ENCODE measurements at regions not wholly inside any gene's neighbourhood (a gene's known extent, or its start where the extent isn't known, plus 50 kb on each side); places are given as distances from the start of the nearest gene placed in this dataset.

GRCh38 chr2:53021828-53022227 is 745.8 kb upstream of the CHAC2 start:
- H3K9ac ChIP-seq (ENCODE audit: low read length) = no peak overlapping the region
- no peaks in the 10 kb centered on the region for H3K36me3 ChIP-seq (ENCODE audit: control insufficient read depth, insufficient read depth, low read length, severe bottlenecking)
- no peak overlapping the region for H3K4me3 ChIP-seq (ENCODE audit: low read length)
- H3K27me3 ChIP-seq (replicated peaks; ENCODE audit: control insufficient read depth, insufficient read depth, low read length) = no peaks in the 10 kb centered on the region
- H3K9me3 ChIP-seq (ENCODE audit: control insufficient read depth, low read length) = no peaks in the 10 kb centered on the region
- no peak for DNase-seq (ENCODE audit: low read depth)
- H3K4me1 ChIP-seq (ENCODE audit: control insufficient read depth, insufficient read depth, low read length) = no peaks in the 10 kb centered on the region

GRCh38 chr2:53021292-53021691 is 746.3 kb upstream of the CHAC2 start:
- no peak overlapping the region for H3K9ac ChIP-seq (ENCODE audit: low read length)
- H3K36me3 ChIP-seq (ENCODE audit: control insufficient read depth, insufficient read depth, low read length, severe bottlenecking) = no peaks in the 10 kb centered on the region
- H3K9me3 ChIP-seq (ENCODE audit: control insufficient read depth, low read length) = no peaks in the 10 kb centered on the region
- no peak overlapping the region for H3K4me3 ChIP-seq (ENCODE audit: low read length)
- H3K4me1 ChIP-seq (ENCODE audit: control insufficient read depth, insufficient read depth, low read length) = no peaks in the 10 kb centered on the region
- H3K27me3 ChIP-seq (replicated peaks; ENCODE audit: control insufficient read depth, insufficient read depth, low read length) = no peaks in the 10 kb centered on the region
- peak; percentile 81 for DNase-seq (ENCODE audit: low read depth)

GRCh38 chr2:53018825-53019425 is 748.7 kb upstream of the CHAC2 start:
- peak; percentile 42 for DNase-seq (ENCODE audit: low read depth)
- Histone ChIP-seq H3K27me3 (replicated peaks; ENCODE audit: control insufficient read depth, insufficient read depth, low read length) (no peaks in the 10 kb centered on the region), H3K4me1 (ENCODE audit: control insufficient read depth, insufficient read depth, low read length) (no peaks in the 10 kb centered on the region), H3K36me3 (ENCODE audit: control insufficient read depth, insufficient read depth, low read length, severe bottlenecking) (no peaks in the 10 kb centered on the region), H3K9me3 (ENCODE audit: control insufficient read depth, low read length) (no peaks in the 10 kb centered on the region), H3K9ac (ENCODE audit: low read length) (no peak overlapping the region), H3K4me3 (ENCODE audit: low read length) (no peak overlapping the region)

GRCh38 chr2:53006980-53007379 is 760.6 kb upstream of the CHAC2 start:
- Histone ChIP-seq H3K36me3 (ENCODE audit: control insufficient read depth, insufficient read depth, low read length, severe bottlenecking) (no peaks in the 10 kb centered on the region), H3K4me1 (ENCODE audit: control insufficient read depth, insufficient read depth, low read length) (no peaks in the 10 kb centered on the region), H3K27me3 (replicated peaks; ENCODE audit: control insufficient read depth, insufficient read depth, low read length) (no peaks in the 10 kb centered on the region), H3K9ac (ENCODE audit: low read length) (no peak overlapping the region), H3K9me3 (ENCODE audit: control insufficient read depth, low read length) (no peaks in the 10 kb centered on the region), H3K4me3 (ENCODE audit: low read length) (no peak overlapping the region)
- DNase-seq (ENCODE audit: low read depth) = no peak

- Histone ChIP-seq H3K4me1 (ENCODE audit: control insufficient read depth, insufficient read depth, low read length) (no peaks in the 10 kb centered on the region), H3K9me3 (ENCODE audit: control insufficient read depth, low read length) (no peaks in the 10 kb centered on the region), H3K36me3 (ENCODE audit: control insufficient read depth, insufficient read depth, low read length, severe bottlenecking) (no peaks in the 10 kb centered on the region), H3K9ac (ENCODE audit: low read length) (no peak overlapping the region), H3K27me3 (replicated peaks; ENCODE audit: control insufficient read depth, insufficient read depth, low read length) (no peaks in the 10 kb centered on the region), H3K4me3 (ENCODE audit: low read length) (no peak overlapping the region)
- no peak for DNase-seq (ENCODE audit: low read depth)
These were observed 763.2 kb upstream of the CHAC2 start for GRCh38 chr2:53004413-53004812.

- no peaks in the 10 kb centered on the region for H3K36me3 ChIP-seq (ENCODE audit: control insufficient read depth, insufficient read depth, low read length, severe bottlenecking)
- H3K9ac ChIP-seq (ENCODE audit: low read length) = no peak overlapping the region
- no peak overlapping the region for H3K4me3 ChIP-seq (ENCODE audit: low read length)
- no peaks in the 10 kb centered on the region for H3K4me1 ChIP-seq (ENCODE audit: control insufficient read depth, insufficient read depth, low read length)
- peaks cover 13% of the 10 kb centered on the region for H3K9me3 ChIP-seq (ENCODE audit: control insufficient read depth, low read length)
- DNase-seq (ENCODE audit: low read depth) = peak; percentile 68
- no peaks in the 10 kb centered on the region for H3K27me3 ChIP-seq (replicated peaks; ENCODE audit: control insufficient read depth, insufficient read depth, low read length)
These were observed 772.2 kb upstream of the CHAC2 start for GRCh38 chr2:52995424-52995823.

- H3K27me3 ChIP-seq (replicated peaks; ENCODE audit: control insufficient read depth, insufficient read depth, low read length) = peaks cover 3% of the 10 kb centered on the region
- H3K9me3 ChIP-seq (ENCODE audit: control insufficient read depth, low read length) = no peaks in the 10 kb centered on the region
- H3K4me1 ChIP-seq (ENCODE audit: control insufficient read depth, insufficient read depth, low read length) = no peaks in the 10 kb centered on the region
- H3K9ac ChIP-seq (ENCODE audit: low read length) = no peak overlapping the region
- DNase-seq (ENCODE audit: low read depth) = peak; percentile 57
- H3K36me3 ChIP-seq (ENCODE audit: control insufficient read depth, insufficient read depth, low read length, severe bottlenecking) = no peaks in the 10 kb centered on the region
- H3K4me3 ChIP-seq (ENCODE audit: low read length) = no peak overlapping the region
These were observed 791.3 kb upstream of the CHAC2 start for GRCh38 chr2:52976143-52976949.

GRCh38 chr2:52974127-52974526 is 793.5 kb upstream of the CHAC2 start:
- no peak for DNase-seq (ENCODE audit: low read depth)
- Histone ChIP-seq H3K9me3 (ENCODE audit: control insufficient read depth, low read length) (no peaks in the 10 kb centered on the region), H3K4me1 (ENCODE audit: control insufficient read depth, insufficient read depth, low read length) (no peaks in the 10 kb centered on the region), H3K27me3 (replicated peaks; ENCODE audit: control insufficient read depth, insufficient read depth, low read length) (peaks cover 3% of the 10 kb centered on the region), H3K9ac (ENCODE audit: low read length) (no peak overlapping the region), H3K36me3 (ENCODE audit: control insufficient read depth, insufficient read depth, low read length, severe bottlenecking) (no peaks in the 10 kb centered on the region), H3K4me3 (ENCODE audit: low read length) (no peak overlapping the region)

- DNase-seq (ENCODE audit: low read depth) = no peak
- Histone ChIP-seq H3K9me3 (ENCODE audit: control insufficient read depth, low read length) (no peaks in the 10 kb centered on the region), H3K36me3 (ENCODE audit: control insufficient read depth, insufficient read depth, low read length, severe bottlenecking) (no peaks in the 10 kb centered on the region), H3K4me1 (ENCODE audit: control insufficient read depth, insufficient read depth, low read length) (no peaks in the 10 kb centered on the region), H3K4me3 (ENCODE audit: low read length) (no peak overlapping the region), H3K9ac (ENCODE audit: low read length) (no peak overlapping the region), H3K27me3 (replicated peaks; ENCODE audit: control insufficient read depth, insufficient read depth, low read length) (no peaks in the 10 kb centered on the region)
These were observed 797.0 kb upstream of the CHAC2 start for GRCh38 chr2:52970642-52971041.

- no peaks in the 10 kb centered on the region for H3K9me3 ChIP-seq (ENCODE audit: control insufficient read depth, low read length)
- no peak overlapping the region for H3K4me3 ChIP-seq (ENCODE audit: low read length)
- no peaks in the 10 kb centered on the region for H3K27me3 ChIP-seq (replicated peaks; ENCODE audit: control insufficient read depth, insufficient read depth, low read length)
- DNase-seq (ENCODE audit: low read depth) = no peak
- H3K36me3 ChIP-seq (ENCODE audit: control insufficient read depth, insufficient read depth, low read length, severe bottlenecking) = no peaks in the 10 kb centered on the region
- H3K9ac ChIP-seq (ENCODE audit: low read length) = no peak overlapping the region
- no peaks in the 10 kb centered on the region for H3K4me1 ChIP-seq (ENCODE audit: control insufficient read depth, insufficient read depth, low read length)
These were observed 799.6 kb upstream of the CHAC2 start for GRCh38 chr2:52968043-52968442.

GRCh38 chr2:52964916-52965530 is 802.6 kb upstream of the CHAC2 start:
- Histone ChIP-seq H3K9ac (ENCODE audit: low read length) (no peak overlapping the region), H3K27me3 (replicated peaks; ENCODE audit: control insufficient read depth, insufficient read depth, low read length) (no peaks in the 10 kb centered on the region), H3K4me3 (ENCODE audit: low read length) (no peak overlapping the region), H3K36me3 (ENCODE audit: control insufficient read depth, insufficient read depth, low read length, severe bottlenecking) (no peaks in the 10 kb centered on the region), H3K9me3 (ENCODE audit: control insufficient read depth, low read length) (no peaks in the 10 kb centered on the region), H3K4me1 (ENCODE audit: control insufficient read depth, insufficient read depth, low read length) (no peaks in the 10 kb centered on the region)
- no peak for DNase-seq (ENCODE audit: low read depth)
